HG02571 (cell line): ENCODE measurements at regions not wholly inside any gene's neighbourhood (a gene's known extent, or its start where the extent isn't known, plus 50 kb on each side); places are given as distances from the start of the nearest gene placed in this dataset.

ENCODE experiments used
- ATAC-seq: cut with Tn5 transposase; IDR thresholded peaks from one replicate; pipeline ENCODE4 v1.9.1; 2021; ENCODE audit warnings: mild to moderate bottlenecking, moderate library complexity; ENCODE audit not compliant: unreplicated experiment

DNA sequence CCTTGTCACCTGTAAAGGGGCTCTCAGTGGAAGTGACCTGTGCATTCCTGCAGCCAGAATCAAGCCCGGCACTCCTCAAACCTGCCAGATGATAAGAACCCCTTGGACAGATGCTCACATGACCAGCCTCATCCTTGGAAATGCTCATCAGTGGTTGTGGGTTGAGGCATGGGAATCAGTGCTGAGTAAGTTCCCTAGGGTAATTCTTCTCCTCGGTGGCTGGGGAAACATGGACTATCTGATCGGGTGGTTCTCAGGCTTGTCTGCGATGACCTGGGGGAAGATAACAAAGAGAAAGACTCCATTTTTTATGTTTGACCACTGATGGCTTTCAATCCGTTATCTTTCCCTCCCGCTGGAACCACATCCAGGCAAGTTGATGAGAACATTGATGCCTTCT is 84.0 kb downstream of the SPP2 start:
- ATAC-seq = no peak

DNA sequence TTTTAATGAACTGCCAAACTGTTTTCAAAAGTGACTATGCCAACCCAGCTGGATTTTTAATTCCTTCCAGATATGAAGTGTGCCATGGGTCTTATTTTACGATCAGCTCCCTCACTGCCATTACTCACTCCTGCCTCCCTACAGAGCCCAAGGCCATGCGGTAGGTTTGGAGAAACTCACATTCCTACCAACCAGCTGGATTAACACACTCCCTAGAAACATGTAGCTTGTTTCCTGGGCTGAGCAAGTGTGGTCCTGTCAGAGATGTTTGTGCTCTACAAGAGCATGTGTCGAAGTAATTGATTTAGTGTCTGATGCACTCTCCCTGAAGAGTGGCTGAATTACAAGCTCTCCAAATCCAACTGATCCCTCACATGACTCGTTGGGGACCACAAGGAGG is 82.5 kb downstream of the SPP2 start:
- ATAC-seq = no peak

DNA sequence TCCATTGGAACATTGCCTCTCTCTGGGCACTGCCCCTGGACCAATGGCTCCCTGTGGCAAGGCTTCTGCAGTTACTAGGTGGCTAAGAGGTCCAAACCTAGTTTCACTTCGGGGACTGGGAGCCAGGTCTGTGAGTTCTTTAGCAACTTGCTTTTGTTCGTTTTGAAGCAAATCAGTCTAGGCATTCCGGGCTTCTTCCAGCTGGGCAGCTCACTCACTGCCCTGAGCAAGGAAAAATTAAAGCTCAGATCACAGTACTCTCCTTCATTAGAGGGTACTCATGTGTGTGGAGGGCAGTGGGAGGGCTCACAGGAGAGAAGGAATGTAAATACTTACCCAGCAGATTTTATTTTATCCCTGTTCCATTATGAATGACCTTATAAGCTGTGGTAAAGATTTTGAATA is 80.3 kb downstream of the SPP2 start:
- ATAC-seq = no peak

- ATAC-seq = no peak
Observed at GRCh38 chr2:234128606-234129005, 78.1 kb downstream of the SPP2 start.
